ENCODE measurements at regions not wholly inside any gene's neighbourhood (a gene's known extent, or its start where the extent isn't known, plus 50 kb on each side); places are given as distances from the start of the nearest gene placed in this dataset.

- intact Hi-C loops (cut with DNase I): no loop called here
- no peaks in the 10 kb centered on the region for H3K9me3 ChIP-seq
- H3K36me3 ChIP-seq: no peaks in the 10 kb centered on the region
- H3K27me3 ChIP-seq: no peaks in the 10 kb centered on the region
- no peak for TF ChIP-seq POLR2AphosphoS5 (IDR thresholded peaks at IDR 0.05; ENCODE audit: insufficient read depth in 1 of 2, low read depth in 1 of 2)
- no peak for TF ChIP-seq POLR2A (IDR thresholded peaks at IDR 0.05)
- no peak for TF ChIP-seq CTCF (IDR thresholded peaks at IDR 0.05)
- H3K4me3 ChIP-seq: no peak overlapping the region
- H3K4me1 ChIP-seq: no peaks in the 10 kb centered on the region
- H3K27ac ChIP-seq: no peak overlapping the region
- no peak for DNase-seq (ENCODE audit: extremely low spot score in 2 of 2)
Measured at GRCh38 chr4:187069398-187069797, 345.7 kb upstream of the FAT1 start.

GRCh38 chr4:187070158-187070557 lies 346.5 kb upstream of the FAT1 start:
- Histone ChIP-seq H3K27me3 (no peaks in the 10 kb centered on the region), H3K9me3 (no peaks in the 10 kb centered on the region), H3K4me3 (no peak overlapping the region), H3K36me3 (no peaks in the 10 kb centered on the region), H3K4me1 (no peaks in the 10 kb centered on the region), H3K27ac (no peak overlapping the region)
- intact Hi-C loops (cut with DNase I): no loop called here
- TF ChIP-seq POLR2AphosphoS5 (IDR thresholded peaks at IDR 0.05; ENCODE audit: insufficient read depth in 1 of 2, low read depth in 1 of 2): no peak
- no peak for TF ChIP-seq CTCF (IDR thresholded peaks at IDR 0.05)
- DNase-seq (ENCODE audit: extremely low spot score in 2 of 2): no peak

- Histone ChIP-seq H3K9me3 (no peaks in the 10 kb centered on the region), H3K36me3 (no peaks in the 10 kb centered on the region), H3K4me3 (no peak overlapping the region), H3K27ac (no peak overlapping the region), H3K27me3 (no peaks in the 10 kb centered on the region), H3K4me1 (no peaks in the 10 kb centered on the region)
- no peak for DNase-seq (ENCODE audit: extremely low spot score in 2 of 2)
- TF ChIP-seq CTCF (IDR thresholded peaks at IDR 0.05) (no peak), POLR2AphosphoS5 (IDR thresholded peaks at IDR 0.05; ENCODE audit: insufficient read depth in 1 of 2, low read depth in 1 of 2) (no peak), POLR2A (IDR thresholded peaks at IDR 0.05) (no peak)
- intact Hi-C loops (cut with DNase I): no loop called here
Measured at GRCh38 chr4:187070740-187071139, 347.1 kb upstream of the FAT1 start.

- Histone ChIP-seq H3K27ac (no peak overlapping the region), H3K4me1 (no peaks in the 10 kb centered on the region), H3K9me3 (no peaks in the 10 kb centered on the region), H3K27me3 (no peaks in the 10 kb centered on the region), H3K36me3 (no peaks in the 10 kb centered on the region), H3K4me3 (no peak overlapping the region)
- no peak for DNase-seq (ENCODE audit: extremely low spot score in 2 of 2)
- TF ChIP-seq POLR2A (IDR thresholded peaks at IDR 0.05) (no peak), CTCF (IDR thresholded peaks at IDR 0.05) (no peak)
- intact Hi-C loops (cut with DNase I): no loop called here
Measured at GRCh38 chr4:187071946-187072600, 348.4 kb upstream of the FAT1 start.

GRCh38 chr4:187073820-187074219 lies 350.2 kb upstream of the FAT1 start:
- Histone ChIP-seq H3K4me3 (no peak overlapping the region), H3K36me3 (no peaks in the 10 kb centered on the region), H3K4me1 (no peaks in the 10 kb centered on the region), H3K27ac (no peak overlapping the region), H3K9me3 (no peaks in the 10 kb centered on the region), H3K27me3 (no peaks in the 10 kb centered on the region)
- intact Hi-C loops (cut with DNase I): no loop called here
- no peak for TF ChIP-seq CTCF (IDR thresholded peaks at IDR 0.05)
- TF ChIP-seq POLR2AphosphoS5 (IDR thresholded peaks at IDR 0.05; ENCODE audit: insufficient read depth in 1 of 2, low read depth in 1 of 2): no peak
- TF ChIP-seq POLR2A (IDR thresholded peaks at IDR 0.05): no peak
- no peak for DNase-seq (ENCODE audit: extremely low spot score in 2 of 2)
